Retinal pigment epithelial cell (primary cell): ENCODE measurements at regions not wholly inside any gene's neighbourhood (a gene's known extent, or its start where the extent isn't known, plus 50 kb on each side); places are given as distances from the start of the nearest gene placed in this dataset.
"Not testable (repeated sequence)": the region's sequence is repeated elsewhere in the genome, so short reads cannot be mapped to it uniquely, and the experiment has no call there.

ENCODE experiments used
- DNase-seq: peaks from one replicate; pipeline ENCODE4 v3.0.0-alpha.2; 2010; ENCODE audit warnings: low read depth
- H3K4me3 ChIP-seq: 2 replicates; pipeline ENCODE4 v1.5.1; 2011; ENCODE audit warnings: mild to moderate bottlenecking, low read length, control low read depth, moderate library complexity
- TF ChIP-seq, protein P1 (sequence below): conservative IDR thresholded peaks from 2 replicates; pipeline ENCODE4 v1.5.1; 2011; ENCODE audit warnings: low read depth, low read length, control low read depth, inconsistent platforms

DNA sequence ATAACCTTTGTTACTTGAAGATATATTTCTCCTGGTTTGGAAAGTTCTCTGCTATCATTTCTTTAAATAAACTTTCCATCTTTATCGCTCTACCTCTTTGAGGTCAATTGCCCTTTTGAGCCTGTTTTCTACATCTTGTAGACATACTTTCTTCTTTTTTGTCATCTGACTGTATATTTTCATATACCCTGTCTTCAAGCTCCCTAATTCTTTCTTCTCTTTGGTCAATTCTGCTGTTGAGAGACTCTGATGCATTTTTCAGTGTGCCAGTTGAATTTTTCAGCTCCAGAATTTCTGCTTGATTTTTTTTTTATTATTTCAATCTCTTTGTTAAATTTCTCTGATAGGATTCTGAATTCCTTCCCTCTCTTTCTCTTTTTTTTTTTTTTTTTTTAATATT is 511.2 kb upstream of the GRAMD2B start:
- TF ChIP-seq, protein P1, sequence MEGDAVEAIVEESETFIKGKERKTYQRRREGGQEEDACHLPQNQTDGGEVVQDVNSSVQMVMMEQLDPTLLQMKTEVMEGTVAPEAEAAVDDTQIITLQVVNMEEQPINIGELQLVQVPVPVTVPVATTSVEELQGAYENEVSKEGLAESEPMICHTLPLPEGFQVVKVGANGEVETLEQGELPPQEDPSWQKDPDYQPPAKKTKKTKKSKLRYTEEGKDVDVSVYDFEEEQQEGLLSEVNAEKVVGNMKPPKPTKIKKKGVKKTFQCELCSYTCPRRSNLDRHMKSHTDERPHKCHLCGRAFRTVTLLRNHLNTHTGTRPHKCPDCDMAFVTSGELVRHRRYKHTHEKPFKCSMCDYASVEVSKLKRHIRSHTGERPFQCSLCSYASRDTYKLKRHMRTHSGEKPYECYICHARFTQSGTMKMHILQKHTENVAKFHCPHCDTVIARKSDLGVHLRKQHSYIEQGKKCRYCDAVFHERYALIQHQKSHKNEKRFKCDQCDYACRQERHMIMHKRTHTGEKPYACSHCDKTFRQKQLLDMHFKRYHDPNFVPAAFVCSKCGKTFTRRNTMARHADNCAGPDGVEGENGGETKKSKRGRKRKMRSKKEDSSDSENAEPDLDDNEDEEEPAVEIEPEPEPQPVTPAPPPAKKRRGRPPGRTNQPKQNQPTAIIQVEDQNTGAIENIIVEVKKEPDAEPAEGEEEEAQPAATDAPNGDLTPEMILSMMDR, result no peak
- no peak overlapping the region for H3K4me3 ChIP-seq
- no peak for DNase-seq

DNA sequence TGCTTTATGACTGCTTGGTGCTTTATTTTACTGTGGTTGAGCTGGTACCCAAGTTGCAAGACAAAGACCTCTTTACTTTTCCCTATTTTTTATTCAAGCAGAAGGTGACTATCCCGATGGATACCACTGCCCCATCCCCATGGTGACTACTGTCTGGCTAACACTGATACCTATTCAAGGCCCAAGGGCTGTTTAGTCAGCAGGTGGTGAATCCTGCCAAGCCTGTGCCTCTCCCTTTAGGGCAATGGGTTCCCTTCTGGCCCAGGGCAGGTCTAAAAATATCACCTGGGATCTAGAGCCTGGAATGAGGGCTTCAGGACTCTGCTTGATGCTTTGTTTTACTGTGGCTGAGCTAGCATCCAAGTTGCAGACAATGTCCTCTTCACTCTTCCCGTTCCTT is 510.0 kb upstream of the GRAMD2B start:
- no peak for DNase-seq
- H3K4me3 ChIP-seq, result no peak overlapping the region
- TF ChIP-seq, protein P1, result no peak

DNA sequence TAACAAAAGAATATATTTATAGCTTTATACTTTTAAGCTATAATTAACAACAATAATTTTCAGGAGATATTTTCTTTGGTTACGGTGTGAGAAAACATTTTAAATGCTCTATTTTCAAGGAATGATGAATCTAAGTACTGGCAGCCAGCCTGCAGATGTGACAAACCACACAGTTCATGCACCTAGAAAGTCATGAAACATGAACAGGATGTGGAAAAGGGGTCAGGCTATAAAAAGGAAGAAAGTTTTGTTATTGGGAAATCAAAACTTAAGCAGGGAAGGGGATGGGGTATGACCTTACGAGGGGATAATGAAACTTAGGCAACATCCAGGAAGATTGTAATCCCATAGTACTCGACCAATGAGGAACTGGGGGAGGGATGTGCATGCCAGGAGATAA is 508.7 kb upstream of the GRAMD2B start:
- TF ChIP-seq, protein P1, result no peak
- DNase-seq, result no peak
- H3K4me3 ChIP-seq, result no peak overlapping the region

DNA sequence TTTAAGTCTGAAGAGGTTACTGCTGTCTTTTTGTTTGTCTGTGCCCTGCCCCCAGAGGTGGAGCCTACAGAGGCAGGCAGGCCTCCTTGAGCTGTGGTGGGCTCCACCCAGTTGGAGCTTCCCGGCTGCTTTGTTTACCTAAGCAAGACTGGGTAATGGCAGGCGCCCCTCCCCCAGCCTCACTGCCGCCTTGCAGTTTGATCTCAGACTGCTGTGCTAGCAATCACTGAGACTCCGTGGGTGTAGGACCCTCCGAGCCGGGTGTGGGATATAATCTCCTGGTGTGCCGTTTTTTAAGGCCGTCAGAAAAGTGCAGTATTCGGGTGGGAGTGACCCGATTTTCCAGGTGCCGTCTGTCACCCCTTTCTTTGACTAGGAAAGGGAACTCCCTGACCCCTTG is 499.3 kb upstream of the GRAMD2B start:
- H3K4me3 ChIP-seq, DNase-seq: not testable (repeated sequence)

DNA sequence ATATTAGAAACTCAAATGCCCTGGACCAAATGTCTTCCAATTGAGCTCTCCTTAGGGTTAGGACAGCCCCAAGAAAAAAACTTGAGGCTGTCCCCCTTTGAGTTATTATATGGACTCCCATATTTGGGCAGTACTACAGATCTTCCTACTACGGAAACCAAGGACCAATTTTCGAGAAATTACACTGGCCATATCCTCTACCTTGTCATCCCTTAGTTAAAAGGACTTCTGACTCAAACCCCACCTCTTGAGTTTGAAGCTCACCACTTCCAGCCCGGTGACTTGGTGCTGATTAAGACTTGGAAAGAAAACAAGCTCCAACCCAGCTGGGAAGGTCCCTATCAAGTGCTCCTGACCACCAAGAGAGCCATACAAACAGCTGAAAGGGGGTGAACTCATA is 497.0 kb upstream of the GRAMD2B start:
- DNase-seq, result no peak
- no peak overlapping the region for H3K4me3 ChIP-seq
- TF ChIP-seq, protein P1, result no peak

DNA sequence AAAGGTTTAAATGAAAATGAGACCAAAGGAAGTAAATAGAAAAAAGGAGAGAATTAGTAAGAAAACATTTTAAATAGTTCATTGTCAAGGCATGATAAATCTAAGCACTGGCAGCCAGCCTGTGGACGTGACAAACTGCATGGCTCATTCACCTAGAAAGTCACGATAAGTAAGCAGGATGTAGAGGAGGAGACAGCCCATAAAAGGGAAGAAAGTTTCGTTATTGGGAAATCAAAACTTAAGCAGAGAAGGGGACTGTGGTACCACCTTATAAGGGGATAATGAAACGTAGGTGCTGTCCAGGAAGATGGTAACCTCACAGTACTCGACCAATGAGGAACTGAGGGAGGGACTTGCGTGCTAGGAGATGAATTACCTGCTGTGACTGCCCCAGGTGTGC is 494.5 kb upstream of the GRAMD2B start:
- no peak overlapping the region for H3K4me3 ChIP-seq
- DNase-seq, result no peak
- TF ChIP-seq, protein P1, result no peak

DNA sequence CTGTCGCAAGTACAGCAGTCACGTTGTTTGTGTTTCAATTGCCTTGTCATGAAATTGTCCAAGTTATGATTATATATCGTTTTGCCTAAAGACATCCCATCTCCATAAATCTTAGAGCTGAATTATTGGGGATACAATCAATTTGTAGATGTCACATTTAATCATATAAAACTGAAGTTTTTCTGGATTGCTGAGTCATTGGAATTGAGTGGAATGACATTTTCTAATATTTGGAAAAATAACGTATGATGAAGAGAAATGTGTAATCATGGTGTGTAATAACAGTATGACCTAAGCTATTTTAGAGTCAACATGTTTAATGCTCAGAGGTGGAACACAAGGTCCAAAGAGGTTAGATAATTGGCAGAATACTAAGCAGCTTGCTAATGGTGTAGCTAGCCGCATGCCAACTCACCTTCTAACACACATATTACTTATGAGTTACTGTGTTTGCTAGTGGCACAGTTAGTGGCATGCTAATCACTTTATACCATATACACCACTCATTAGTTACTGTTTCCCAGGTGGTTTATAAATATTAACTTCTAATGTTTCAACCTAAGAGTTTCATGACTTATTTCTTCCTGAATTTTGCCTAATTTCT is 473.1 kb upstream of the GRAMD2B start:
- no peak overlapping the region for H3K4me3 ChIP-seq
- TF ChIP-seq, protein P1, result no peak
- DNase-seq, result no peak

DNA sequence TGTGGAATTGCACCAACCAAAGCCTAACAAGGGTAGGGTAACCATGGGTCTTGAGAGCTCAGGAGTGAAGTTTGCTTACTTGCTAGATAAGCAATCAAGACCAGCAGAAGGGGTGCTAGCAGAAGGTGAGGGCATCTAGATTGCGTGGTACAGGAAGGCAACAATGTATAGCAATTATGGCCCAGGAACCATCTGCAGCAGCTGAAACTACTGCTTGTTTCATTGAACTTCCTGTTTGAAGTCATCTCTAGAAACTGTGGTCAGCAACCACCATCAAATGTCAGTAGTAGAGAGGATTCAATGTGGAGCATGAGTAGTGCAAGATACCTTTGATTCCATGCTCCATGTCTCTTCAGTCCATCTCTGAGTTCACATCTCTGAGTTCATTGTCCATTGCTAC is 462.1 kb upstream of the GRAMD2B start:
- H3K4me3 ChIP-seq, result no peak overlapping the region
- TF ChIP-seq, protein P1, result no peak
- no peak for DNase-seq
